ENCODE measurements at regions not wholly inside any gene's neighbourhood (a gene's known extent, or its start where the extent isn't known, plus 50 kb on each side); places are given as distances from the start of the nearest gene placed in this dataset.

GRCh38 chr11:76298255-76298654, 82.7 kb downstream of the THAP12 start:
- no peak overlapping the region for H3K4me3 ChIP-seq
- no peaks in the 10 kb centered on the region for H3K9me3 ChIP-seq
- H3K4me2 ChIP-seq: no peak overlapping the region
- FAIRE-seq: no peak
- CTCF ChIA-PET: interaction anchor here (0.8 to 6.8 kb wide), 3 partner anchors 20 to 146 kb away, joined by 3 to 30 read pairs (median 4); no protein-coding TSS in a partner anchor
- no peak for ATAC-seq
- TF ChIP-seq HOXB5 (CRISPR knock-in tag; IDR thresholded peaks at IDR 0.05) (no peak), JUNB (IDR thresholded peaks at IDR 0.05) (no peak), PHF8 (IDR thresholded peaks at IDR 0.05; ENCODE audit: borderline replicate concordance, low read depth) (no peak), ZNF302 (CRISPR knock-in tag; IDR thresholded peaks at IDR 0.05) (no peak), TP53 (CRISPR knock-in tag; IDR thresholded peaks at IDR 0.05) (no peak), MAX (IDR thresholded peaks at IDR 0.05) (no peak), KDM1A (IDR thresholded peaks at IDR 0.05; ENCODE audit: low read depth) (no peak), CBX2 (IDR thresholded peaks at IDR 0.05; ENCODE audit: borderline replicate concordance, low read depth) (no peak)
- POLR2A ChIA-PET: no interaction called here
- H3K27ac ChIP-seq: no peak overlapping the region
- H3K4me1 ChIP-seq: no peaks in the 10 kb centered on the region
- WGBS (ENCODE audit: missing lambda C conversion rate): 84% methylated on average over 7 of the region's 7 CpGs
- DNase-seq (ENCODE audit: low read depth in 1 of 2, low spot score in 1 of 2): no peak

GRCh38 chr11:76296731-76297542, 84.0 kb downstream of the THAP12 start:
- ChIA-PET CTCF (interaction anchor here (1.0 to 6.8 kb wide), 3 partner anchors 22 to 144 kb away, joined by 3 to 30 read pairs (median 4); no protein-coding TSS in a partner anchor), POLR2A (no interaction called here)
- TF ChIP-seq USF2 (IDR thresholded peaks at IDR 0.05): no peak
- no peak for TF ChIP-seq BHLHE40 (IDR thresholded peaks at IDR 0.05; ENCODE audit: low read depth, low read length)
- TF ChIP-seq NPAS2 (CRISPR knock-in tag; IDR thresholded peaks at IDR 0.05; ENCODE audit: borderline replicate concordance): no peak
- no peak for TF ChIP-seq ZFP36 (IDR thresholded peaks at IDR 0.05; ENCODE audit: borderline replicate concordance, partially characterized antibody)
- TF ChIP-seq PBX3 (IDR thresholded peaks at IDR 0.05): no peak
- TF ChIP-seq ELK1 (IDR thresholded peaks at IDR 0.05; ENCODE audit: low read depth, low read length): no peak
- no peak for TF ChIP-seq TFCP2L1 (CRISPR knock-in tag; IDR thresholded peaks at IDR 0.05)
- no peak for TF ChIP-seq TP53 (CRISPR knock-in tag; IDR thresholded peaks at IDR 0.05)
- TF ChIP-seq KDM5A (IDR thresholded peaks at IDR 0.05): no peak
- TF ChIP-seq EP300 (IDR thresholded peaks at IDR 0.05): no peak
- no peak for TF ChIP-seq ZNF302 (CRISPR knock-in tag; IDR thresholded peaks at IDR 0.05)
- Histone ChIP-seq H3K4me1 (no peaks in the 10 kb centered on the region), H3K4me3 (no peak overlapping the region), H3K9me3 (no peaks in the 10 kb centered on the region), H3K27ac (no peak overlapping the region), H3K4me2 (no peak overlapping the region)
- no peak for FAIRE-seq
- ATAC-seq: no peak; a peak in 1 of 6 replicates
- DNase-seq (ENCODE audit: low read depth in 1 of 2, low spot score in 1 of 2): no peak
- 78% methylated on average over 12 of the region's 12 CpGs for WGBS (ENCODE audit: missing lambda C conversion rate)

GRCh38 chr11:76293189-76293631, 86.9 kb upstream of the WNT11 start:
- FAIRE-seq: no peak
- no peak for ATAC-seq
- no peak for DNase-seq (ENCODE audit: low read depth in 1 of 2, low spot score in 1 of 2)
- CTCF ChIA-PET: interaction anchor here (0.8 to 1.7 kb wide), 6 partner anchors 9 to 570 kb away, joined by 3 to 9 read pairs (median 4); partner anchors contain the start of gene WNT11
- 78% methylated on average over 11 of the region's 11 CpGs for WGBS (ENCODE audit: missing lambda C conversion rate)
- Histone ChIP-seq H3K4me3 (no peak overlapping the region), H3K9me3 (no peaks in the 10 kb centered on the region), H3K27ac (no peak overlapping the region), H3K4me2 (no peak overlapping the region), H3K4me1 (peaks cover 4% of the 10 kb centered on the region; the same call in 1 of the 3 replicates)
- POLR2A ChIA-PET: no interaction called here
- TF ChIP-seq KDM5A (IDR thresholded peaks at IDR 0.05): no peak
- no peak for TF ChIP-seq GATA3 (IDR thresholded peaks at IDR 0.05; ENCODE audit: borderline replicate concordance)
- TF ChIP-seq SREBF2 (IDR thresholded peaks at IDR 0.05): no peak
- no peak for TF ChIP-seq ZC3H11A (IDR thresholded peaks at IDR 0.05)
- TF ChIP-seq HOXB13 (CRISPR knock-in tag; IDR thresholded peaks at IDR 0.05; ENCODE audit: low read depth): no peak
- TF ChIP-seq RARB (CRISPR knock-in tag; IDR thresholded peaks at IDR 0.05): no peak

Measured in A549 (cell line).